ENCODE measurements at regions not wholly inside any gene's neighbourhood (a gene's known extent, or its start where the extent isn't known, plus 50 kb on each side); places are given as distances from the start of the nearest gene placed in this dataset.

- TF ChIP-seq CTCF (IDR thresholded peaks at IDR 0.05; ENCODE audit: control insufficient read depth, insufficient read depth, low read depth, low read length, missing control alignments) = no peak
- no peak for DNase-seq (ENCODE audit: low read depth)
- H3K4me3 ChIP-seq (ENCODE audit: control insufficient read depth, low read depth, low read length) = no peak overlapping the region
These were observed 314.7 kb upstream of the PRDM1 start for GRCh38 chr6:105771313-105771970.

- DNase-seq (ENCODE audit: low read depth) = no peak
- TF ChIP-seq CTCF (IDR thresholded peaks at IDR 0.05; ENCODE audit: control insufficient read depth, insufficient read depth, low read depth, low read length, missing control alignments) = no peak
- no peak overlapping the region for H3K4me3 ChIP-seq (ENCODE audit: control insufficient read depth, low read depth, low read length)
These were observed 316.1 kb upstream of the PRDM1 start for GRCh38 chr6:105769987-105770386.

GRCh38 chr6:105769197-105769596 is 316.9 kb upstream of the PRDM1 start:
- DNase-seq (ENCODE audit: low read depth) = no peak
- TF ChIP-seq CTCF (IDR thresholded peaks at IDR 0.05; ENCODE audit: control insufficient read depth, insufficient read depth, low read depth, low read length, missing control alignments) = no peak
- H3K4me3 ChIP-seq (ENCODE audit: control insufficient read depth, low read depth, low read length) = no peak overlapping the region

- DNase-seq (ENCODE audit: low read depth) = no peak
- H3K4me3 ChIP-seq (ENCODE audit: control insufficient read depth, low read depth, low read length) = no peak overlapping the region
- TF ChIP-seq CTCF (IDR thresholded peaks at IDR 0.05; ENCODE audit: control insufficient read depth, insufficient read depth, low read depth, low read length, missing control alignments) = no peak
These were observed 318.6 kb upstream of the PRDM1 start for GRCh38 chr6:105767541-105767940.

- TF ChIP-seq CTCF (IDR thresholded peaks at IDR 0.05; ENCODE audit: control insufficient read depth, insufficient read depth, low read depth, low read length, missing control alignments) = no peak
- no peak overlapping the region for H3K4me3 ChIP-seq (ENCODE audit: control insufficient read depth, low read depth, low read length)
- DNase-seq (ENCODE audit: low read depth) = no peak
These were observed 320.9 kb upstream of the PRDM1 start for GRCh38 chr6:105765239-105765638.

- no peak for TF ChIP-seq CTCF (IDR thresholded peaks at IDR 0.05; ENCODE audit: control insufficient read depth, insufficient read depth, low read depth, low read length, missing control alignments)
- no peak overlapping the region for H3K4me3 ChIP-seq (ENCODE audit: control insufficient read depth, low read depth, low read length)
- DNase-seq (ENCODE audit: low read depth) = no peak
These were observed 321.8 kb upstream of the PRDM1 start for GRCh38 chr6:105764315-105764714.

Measured in AG09309 (cell line).